Heart left ventricle (tissue), 16 donors: ENCODE measurements at regions not wholly inside any gene's neighbourhood (a gene's known extent, or its start where the extent isn't known, plus 50 kb on each side); places are given as distances from the start of the nearest gene placed in this dataset.

Source experiments
- ATAC-seq, 4 donors: fragments of 200-7000 bp; cut with Tn5 transposase; one replicate each; pipeline ENCODE4 v1.9.1; 2020 to 2022; ENCODE audit warnings: moderate library complexity in 4 of 4, mild to moderate bottlenecking in 3 of 4, moderate number of reproducible peaks in 1 of 4
- DNase-seq, 5 donors: peaks; one replicate each; pipeline ENCODE4 v3.0.0-alpha.2; 2020
- H3K27ac ChIP-seq, 12 donors: fragments of 200-600 bp; sonication (generic) in 4 of 12; one replicate each; pipeline versions ENCODE4 v1.5.0 to v1.8.0; 2016 to 2022; ENCODE audit warnings: mild to moderate bottlenecking in 2 of 12
- H3K27me3 ChIP-seq, 9 donors: fragments of 200-600 bp; sonication (generic) in 2 of 9; one replicate each; pipeline versions ENCODE4 v1.5.1 to v1.8.0; 2016 to 2022; ENCODE audit warnings: mild to moderate bottlenecking in 3 of 9
- H3K36me3 ChIP-seq, 9 donors: fragments of 200-600 bp; sonication (generic) in 2 of 9; one replicate each; pipeline versions ENCODE4 v1.5.0 to v1.8.0; 2018 to 2022; ENCODE audit warnings: mild to moderate bottlenecking in 2 of 9
- H3K4me1 ChIP-seq, 12 donors: fragments of 200-600 bp; sonication (generic) in 4 of 12; one replicate each; pipeline versions ENCODE4 v1.5.0 to v1.8.0; 2016 to 2022; ENCODE audit warnings: mild to moderate bottlenecking in 3 of 12
- H3K4me3 ChIP-seq, 12 donors: fragments of 200-600 bp; sonication (generic) in 4 of 12; one replicate each; pipeline versions ENCODE4 v1.5.0 to v1.8.0; 2017 to 2022; ENCODE audit warnings: mild to moderate bottlenecking in 9 of 12, moderate library complexity in 4 of 12
- H3K9me3 ChIP-seq, 12 donors: fragments of 200-600 bp; sonication (generic) in 4 of 12; one replicate each; pipeline versions ENCODE4 v1.5.0 to v1.8.0; 2016 to 2022; ENCODE audit warnings: mild to moderate bottlenecking in 1 of 12
- POLR2A ChIP-seq, 2 donors: fragments of 450-650 bp; IDR thresholded peaks; one replicate each; pipeline ENCODE4 v1.6.1; 2017; ENCODE audit warnings: antibody characterized with exemption in 2 of 2, mild to moderate bottlenecking in 2 of 2, moderate library complexity in 2 of 2
- WGBS, 4 donors: extraction: QIAGEN DNeasy Blood & Tissue Kit in 2 of 4; methylation state at CpG; one replicate each; pipeline versions ENCODE4 v1.1.5 to v1.1.7; 2013 to 2018; 5-methylcytosine and 5-hydroxymethylcytosine counted together
- intact Hi-C, 10 donors: fragments of 100-400 bp; cut with DNase I; formaldehyde crosslinking; loops; one replicate each; pipeline versions ENCODE4 v1.11.1 to v1.14.2; 2022
- TF ChIP-seq, protein P1 (sequence below), 12 donors: fragments of 200-600 bp; sonication (generic) in 4 of 12; IDR thresholded peaks; one replicate each; pipeline versions ENCODE4 v1.5.0 to v1.8.0; 2018 to 2022; ENCODE audit warnings: antibody characterized with exemption in 12 of 12, mild to moderate bottlenecking in 5 of 12
- donor health status: ischemic (EF 13 %, LVEDD 7.1; RV severe dilation, severe dysfunction).
- donor health status: healthy with polysubstance abuse.
- donor health status: DM: no; HTN: yes; CAD: no.
- donor health status: DM: no; HTN: no; CAD: no.
- donor health status: ischemic (EF 25% LVEDD 6.9; RV normal size, moderate dysfunction).
- donor health status: ischemic (EF 25% LVEDD 5.7; RV mildly dilated, moderate dysfunction).
- donor health status: healthy.
- donor health status: DM: yes; HTN: yes; CAD: no.
- donor health status: ischemic (EF 35%, LVEDD 5.7; RV mildly dilated, moderate dysfunction).
- donor health status: nonischemic (EF 11% LVEDD 7.7; RV severe dilation, severe dysfunction).
- donor health status: DM: yes; HTN: yes; CAD: no.
- donor health status: PGD.
- donor health status: ischemic (EF 29% LVEDD 5.4; RV normal size, mild dysfunction).
- donor health status: nonischemic (EF 23%, LVEDD 6.1; RV moderate dilation, normal function).

GRCh38 chr6:9100869-9101580 lies 665.7 kb upstream of the SLC35B3 start:
- DNase-seq (no peak), ATAC-seq (no peak)
- no peaks in the 10 kb centered on the region for H3K27me3 ChIP-seq
- no peak overlapping the region for H3K4me3 ChIP-seq
- intact Hi-C loops: no loop called here
- 49 to 61% (median 53%) methylated on average over 2 of the region's 2 CpGs for WGBS, 4 donors
- no peaks in the 10 kb centered on the region for H3K4me1 ChIP-seq
- no peak overlapping the region for H3K27ac ChIP-seq
- no peaks in the 10 kb centered on the region for H3K36me3 ChIP-seq
- TF ChIP-seq POLR2A (IDR thresholded peaks at IDR 0.05): no peak
- TF ChIP-seq, protein P1, sequence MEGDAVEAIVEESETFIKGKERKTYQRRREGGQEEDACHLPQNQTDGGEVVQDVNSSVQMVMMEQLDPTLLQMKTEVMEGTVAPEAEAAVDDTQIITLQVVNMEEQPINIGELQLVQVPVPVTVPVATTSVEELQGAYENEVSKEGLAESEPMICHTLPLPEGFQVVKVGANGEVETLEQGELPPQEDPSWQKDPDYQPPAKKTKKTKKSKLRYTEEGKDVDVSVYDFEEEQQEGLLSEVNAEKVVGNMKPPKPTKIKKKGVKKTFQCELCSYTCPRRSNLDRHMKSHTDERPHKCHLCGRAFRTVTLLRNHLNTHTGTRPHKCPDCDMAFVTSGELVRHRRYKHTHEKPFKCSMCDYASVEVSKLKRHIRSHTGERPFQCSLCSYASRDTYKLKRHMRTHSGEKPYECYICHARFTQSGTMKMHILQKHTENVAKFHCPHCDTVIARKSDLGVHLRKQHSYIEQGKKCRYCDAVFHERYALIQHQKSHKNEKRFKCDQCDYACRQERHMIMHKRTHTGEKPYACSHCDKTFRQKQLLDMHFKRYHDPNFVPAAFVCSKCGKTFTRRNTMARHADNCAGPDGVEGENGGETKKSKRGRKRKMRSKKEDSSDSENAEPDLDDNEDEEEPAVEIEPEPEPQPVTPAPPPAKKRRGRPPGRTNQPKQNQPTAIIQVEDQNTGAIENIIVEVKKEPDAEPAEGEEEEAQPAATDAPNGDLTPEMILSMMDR (IDR thresholded peaks at IDR 0.05): no peak
- H3K9me3 ChIP-seq: no peaks in the 10 kb centered on the region

- Histone ChIP-seq H3K36me3 (no peaks in the 10 kb centered on the region), H3K4me3 (no peak overlapping the region), H3K9me3 (no peaks in the 10 kb centered on the region), H3K4me1 (no peaks in the 10 kb centered on the region), H3K27me3 (no peaks in the 10 kb centered on the region), H3K27ac (no peak overlapping the region)
- DNase-seq (no peak), ATAC-seq (no peak)
- intact Hi-C loops: loop anchor here in 1 of 10 donors (5.0 kb wide), 1 partner anchor 643 kb away; no protein-coding TSS in a partner anchor
- TF ChIP-seq, protein P1 (IDR thresholded peaks at IDR 0.05): no peak
- TF ChIP-seq POLR2A (IDR thresholded peaks at IDR 0.05): no peak
- WGBS, 4 donors: 68 to 75% (median 71%) methylated on average over 6 of the region's 6 CpGs
These were observed 660.4 kb upstream of the SLC35B3 start for GRCh38 chr6:9095729-9096128.

GRCh38 chr6:9095137-9095536 lies 659.8 kb upstream of the SLC35B3 start:
- Histone ChIP-seq H3K9me3 (no peaks in the 10 kb centered on the region), H3K4me3 (no peak overlapping the region), H3K36me3 (no peaks in the 10 kb centered on the region), H3K4me1 (no peaks in the 10 kb centered on the region), H3K27ac (no peak overlapping the region), H3K27me3 (no peaks in the 10 kb centered on the region)
- intact Hi-C loops: loop anchor here in 1 of 10 donors (5.0 kb wide), 1 partner anchor 643 kb away; no protein-coding TSS in a partner anchor
- DNase-seq: no peak
- WGBS, 4 donors: 78 to 84% (median 83%) methylated on average over 6 of the region's 6 CpGs
- ATAC-seq: no peak
- no peak for TF ChIP-seq POLR2A (IDR thresholded peaks at IDR 0.05)
- TF ChIP-seq, protein P1 (IDR thresholded peaks at IDR 0.05): no peak

DNA sequence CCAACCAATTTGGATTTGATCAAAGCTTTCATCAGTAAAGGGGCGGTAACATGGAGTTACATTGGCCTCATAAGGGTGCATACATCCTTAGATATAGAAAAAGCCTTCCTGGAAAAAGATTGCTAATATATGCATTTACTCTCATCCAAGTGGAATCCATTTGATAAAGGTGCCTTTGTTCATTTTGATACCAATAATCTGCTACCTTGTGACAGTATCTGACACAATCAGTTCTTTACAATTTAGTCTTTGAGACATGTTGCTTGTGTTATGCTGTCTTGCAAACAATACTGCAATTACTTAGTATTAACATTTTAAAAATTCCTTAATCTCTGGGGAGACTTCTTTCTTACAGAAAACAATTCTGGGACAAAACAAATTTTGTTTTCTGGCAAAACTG lies 654.4 kb upstream of the SLC35B3 start:
- no peaks in the 10 kb centered on the region for H3K9me3 ChIP-seq
- DNase-seq (no peak), ATAC-seq (no peak)
- no peaks in the 10 kb centered on the region for H3K4me1 ChIP-seq
- no peaks in the 10 kb centered on the region for H3K27me3 ChIP-seq
- no peaks in the 10 kb centered on the region for H3K36me3 ChIP-seq
- TF ChIP-seq, protein P1 (IDR thresholded peaks at IDR 0.05): no peak
- TF ChIP-seq POLR2A (IDR thresholded peaks at IDR 0.05): no peak
- H3K4me3 ChIP-seq: no peak overlapping the region
- 56 to 85% (median 68%) methylated on average over 1 of the region's 1 CpG for WGBS, 4 donors
- H3K27ac ChIP-seq: no peak overlapping the region
- intact Hi-C loops: no loop called here
